ENCODE measurements at regions not wholly inside any gene's neighbourhood (a gene's known extent, or its start where the extent isn't known, plus 50 kb on each side); places are given as distances from the start of the nearest gene placed in this dataset.

GRCh38 chr6:125474061-125474460, 172.3 kb upstream of the HDDC2 start:
- TF ChIP-seq CTCF (IDR thresholded peaks at IDR 0.05), result no peak
- no peak for TF ChIP-seq POLR2A (IDR thresholded peaks at IDR 0.05)
